KMS-11 (cell line): ENCODE measurements at regions not wholly inside any gene's neighbourhood (a gene's known extent, or its start where the extent isn't known, plus 50 kb on each side); places are given as distances from the start of the nearest gene placed in this dataset.

Experiments used
- H2AFZ ChIP-seq: fragments of 200-600 bp; sonication (generic); 2 replicates; pipeline ENCODE4 v1.6.1; 2016; ENCODE audit warnings: antibody characterized with exemption, mixed run types, low read depth
- H3K27ac ChIP-seq: fragments of 200-600 bp; sonication (generic); 2 replicates; pipeline ENCODE4 v1.6.1; 2016; ENCODE audit warnings: mild to moderate bottlenecking, mixed run types
- H3K27me3 ChIP-seq: fragments of 200-600 bp; sonication (generic); 2 replicates; pipeline ENCODE4 v1.6.1; 2017; ENCODE audit warnings: mild to moderate bottlenecking, low read depth, mixed run types, moderate library complexity; ENCODE audit not compliant: insufficient read depth
- H3K36me3 ChIP-seq: fragments of 200-600 bp; sonication (generic); 2 replicates; pipeline ENCODE4 v1.6.1; 2017; ENCODE audit warnings: mild to moderate bottlenecking, mixed run types; ENCODE audit not compliant: insufficient read depth
- H3K4me1 ChIP-seq: fragments of 200-600 bp; sonication (generic); 2 replicates; pipeline ENCODE4 v1.6.1; 2016; ENCODE audit warnings: mild to moderate bottlenecking, low read depth, mixed run types; ENCODE audit not compliant: poor library complexity, severe bottlenecking
- H3K4me2 ChIP-seq: fragments of 200-600 bp; sonication (generic); 2 replicates; pipeline ENCODE4 v1.7.0; 2016; ENCODE audit warnings: mild to moderate bottlenecking, mixed run types
- H3K4me3 ChIP-seq: fragments of 200-600 bp; sonication (generic); IDR thresholded peaks from 2 replicates; pipeline ENCODE4 v1.6.1; 2017; ENCODE audit warnings: low read depth, low read length, mixed read lengths; ENCODE audit not compliant: insufficient read depth
- H3K79me2 ChIP-seq: fragments of 200-600 bp; sonication (generic); 2 replicates; pipeline ENCODE4 v1.6.1; 2016; ENCODE audit warnings: low read depth, mixed run types; ENCODE audit not compliant: insufficient read depth
- H3K9ac ChIP-seq: fragments of 200-600 bp; sonication (generic); 2 replicates; pipeline ENCODE4 v1.6.1; 2016; ENCODE audit warnings: mild to moderate bottlenecking, mixed run types
- H4K20me1 ChIP-seq: fragments of 200-600 bp; sonication (generic); 2 replicates; pipeline ENCODE4 v1.6.1; 2016; ENCODE audit warnings: mild to moderate bottlenecking, mixed run types; ENCODE audit not compliant: insufficient read depth
- TF ChIP-seq, protein P1 (sequence below): fragments of 200-600 bp; sonication (generic); conservative IDR thresholded peaks from 2 replicates; pipeline ENCODE4 v1.6.1; 2017; ENCODE audit warnings: low read depth, mild to moderate bottlenecking, antibody characterized with exemption, low read length, moderate library complexity, mixed read lengths

DNA sequence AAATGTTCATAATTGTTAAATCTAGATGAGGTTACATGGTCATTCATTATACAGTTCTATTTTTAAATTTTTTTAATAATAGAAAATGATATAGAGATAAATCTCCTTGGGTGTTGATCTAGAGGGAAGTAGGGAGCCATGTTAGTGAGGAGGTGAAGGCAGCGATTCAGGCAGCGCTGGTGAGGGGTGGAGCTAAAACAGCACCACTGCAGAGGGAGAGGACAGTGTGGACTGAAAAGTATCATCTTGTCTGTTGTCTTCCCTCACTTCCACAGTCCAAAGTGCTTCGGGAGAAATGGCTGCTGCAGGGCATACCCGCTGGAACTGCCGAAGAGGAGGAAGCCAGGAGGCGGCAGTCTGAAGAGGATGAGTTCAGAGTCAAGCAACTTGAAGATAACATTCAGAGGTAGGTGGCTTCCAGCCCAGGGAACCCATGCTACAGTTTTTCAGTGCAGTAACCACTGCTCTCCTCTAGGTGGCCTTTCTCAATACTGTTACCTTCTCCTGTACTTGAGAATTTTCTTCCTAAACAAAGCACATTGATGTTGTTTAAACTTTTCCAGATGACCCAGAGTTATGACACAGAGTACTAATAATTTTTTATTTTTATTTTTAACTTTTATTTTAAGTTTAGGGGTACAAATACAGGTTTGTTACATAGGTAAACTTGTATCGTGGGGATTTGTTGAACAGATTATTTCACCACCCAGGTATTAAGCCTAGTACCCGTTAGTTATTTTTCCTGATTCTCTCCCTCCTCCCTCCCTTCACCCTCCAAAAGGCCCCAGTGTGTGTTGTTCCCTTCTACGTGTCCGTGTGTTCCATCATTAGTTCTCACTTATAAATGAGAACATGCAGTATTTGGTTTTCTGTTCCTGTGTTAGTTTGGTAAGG lies 100.5 kb downstream of the PALM2AKAP2 start:
- Histone ChIP-seq H3K79me2 (no peaks in the 10 kb centered on the region), H3K4me3 (no peak overlapping the region), H2AFZ (no peak overlapping the region)

DNA sequence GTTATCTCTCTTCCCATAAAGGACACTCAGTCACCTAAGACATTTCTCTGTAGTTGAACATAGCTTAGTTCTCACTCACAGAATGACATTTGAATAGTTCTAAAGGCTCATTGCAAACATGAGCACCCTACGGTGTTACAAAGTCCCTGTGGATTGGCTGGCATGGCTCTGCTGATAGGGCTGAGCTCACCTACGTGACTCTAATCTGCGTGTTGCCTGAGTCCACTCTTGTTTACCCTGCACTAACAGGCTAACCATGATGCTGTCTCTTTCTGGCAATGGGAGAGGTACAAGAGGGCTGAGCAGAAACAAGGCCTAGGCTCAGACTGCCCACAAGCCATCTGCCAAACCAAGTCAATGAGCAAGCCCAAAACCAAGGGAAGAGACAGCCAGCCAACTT lies 103.6 kb downstream of the PALM2AKAP2 start:
- H3K27ac ChIP-seq: no peak overlapping the region
- TF ChIP-seq, protein P1, sequence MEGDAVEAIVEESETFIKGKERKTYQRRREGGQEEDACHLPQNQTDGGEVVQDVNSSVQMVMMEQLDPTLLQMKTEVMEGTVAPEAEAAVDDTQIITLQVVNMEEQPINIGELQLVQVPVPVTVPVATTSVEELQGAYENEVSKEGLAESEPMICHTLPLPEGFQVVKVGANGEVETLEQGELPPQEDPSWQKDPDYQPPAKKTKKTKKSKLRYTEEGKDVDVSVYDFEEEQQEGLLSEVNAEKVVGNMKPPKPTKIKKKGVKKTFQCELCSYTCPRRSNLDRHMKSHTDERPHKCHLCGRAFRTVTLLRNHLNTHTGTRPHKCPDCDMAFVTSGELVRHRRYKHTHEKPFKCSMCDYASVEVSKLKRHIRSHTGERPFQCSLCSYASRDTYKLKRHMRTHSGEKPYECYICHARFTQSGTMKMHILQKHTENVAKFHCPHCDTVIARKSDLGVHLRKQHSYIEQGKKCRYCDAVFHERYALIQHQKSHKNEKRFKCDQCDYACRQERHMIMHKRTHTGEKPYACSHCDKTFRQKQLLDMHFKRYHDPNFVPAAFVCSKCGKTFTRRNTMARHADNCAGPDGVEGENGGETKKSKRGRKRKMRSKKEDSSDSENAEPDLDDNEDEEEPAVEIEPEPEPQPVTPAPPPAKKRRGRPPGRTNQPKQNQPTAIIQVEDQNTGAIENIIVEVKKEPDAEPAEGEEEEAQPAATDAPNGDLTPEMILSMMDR: no peak
- no peak overlapping the region for H3K4me3 ChIP-seq
- H3K4me1 ChIP-seq: peaks cover 8% of the 10 kb centered on the region
- no peak overlapping the region for H3K9ac ChIP-seq
- H2AFZ ChIP-seq: no peak overlapping the region
- no peak overlapping the region for H3K4me2 ChIP-seq
- H3K27me3 ChIP-seq: no peaks in the 10 kb centered on the region
- H4K20me1 ChIP-seq: no peaks in the 10 kb centered on the region
- no peaks in the 10 kb centered on the region for H3K36me3 ChIP-seq
- no peaks in the 10 kb centered on the region for H3K79me2 ChIP-seq

More for the DNA sequence above, 100.5 kb downstream of the PALM2AKAP2 start:
- Histone ChIP-seq H3K4me2 (no peak overlapping the region), H3K27ac (no peak overlapping the region), H3K9ac (no peak overlapping the region), H3K4me1 (no peaks in the 10 kb centered on the region), H3K27me3 (no peaks in the 10 kb centered on the region), H4K20me1 (no peaks in the 10 kb centered on the region), H3K36me3 (no peaks in the 10 kb centered on the region)
- TF ChIP-seq, protein P1: peak; percentile 71

DNA sequence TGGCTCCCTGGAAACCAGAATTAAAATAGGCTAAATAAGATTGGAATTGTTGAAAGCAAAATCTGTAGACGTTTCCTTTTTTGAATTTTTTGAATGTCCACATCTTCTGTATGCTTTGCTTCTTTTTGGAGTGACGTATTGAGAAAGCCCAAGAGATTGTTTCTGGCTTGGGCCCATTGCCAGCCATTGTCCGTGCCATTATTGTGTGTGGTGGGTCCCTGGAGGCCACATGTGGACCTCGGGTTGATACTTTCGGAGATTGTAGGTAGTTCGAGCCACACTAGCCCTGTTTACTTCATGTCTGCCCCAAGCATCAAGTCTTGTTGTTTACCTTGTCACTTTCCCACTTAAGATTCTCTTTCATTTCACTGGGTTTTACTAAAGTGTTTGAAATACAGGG lies 106.0 kb downstream of the PALM2AKAP2 start:
- Histone ChIP-seq H4K20me1 (no peaks in the 10 kb centered on the region), H3K9ac (no peak overlapping the region), H3K4me3 (no peak overlapping the region), H3K4me1 (peaks cover 8% of the 10 kb centered on the region), H3K27ac (no peak overlapping the region), H3K79me2 (no peaks in the 10 kb centered on the region), H3K4me2 (no peak overlapping the region), H3K36me3 (no peaks in the 10 kb centered on the region), H2AFZ (no peak overlapping the region), H3K27me3 (no peaks in the 10 kb centered on the region)
- TF ChIP-seq, protein P1: no peak

DNA sequence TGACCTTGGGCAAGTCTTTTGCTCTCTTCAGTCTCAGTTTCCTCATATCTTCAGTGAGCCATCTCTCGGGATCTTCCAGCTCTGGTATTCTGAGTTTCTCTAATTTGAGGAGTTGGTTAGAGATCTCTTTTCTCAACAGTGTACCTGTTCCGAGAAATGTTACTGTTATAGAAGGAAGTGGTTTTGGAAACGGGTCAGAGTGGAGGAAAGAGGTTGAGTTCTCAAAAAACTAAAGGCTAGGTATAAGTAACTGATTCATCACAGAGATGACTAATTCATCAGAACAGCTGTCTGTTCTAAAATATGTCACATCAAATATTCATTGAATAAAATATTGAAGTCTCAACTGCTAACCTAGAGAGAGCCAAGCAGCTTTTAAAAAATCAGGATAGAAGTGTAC lies 106.6 kb downstream of the PALM2AKAP2 start:
- Histone ChIP-seq H3K4me3 (no peak overlapping the region), H3K79me2 (no peaks in the 10 kb centered on the region), H3K36me3 (no peaks in the 10 kb centered on the region), H3K27ac (no peak overlapping the region), H3K27me3 (no peaks in the 10 kb centered on the region), H3K4me2 (no peak overlapping the region), H4K20me1 (no peaks in the 10 kb centered on the region), H2AFZ (no peak overlapping the region), H3K4me1 (peaks cover 8% of the 10 kb centered on the region), H3K9ac (no peak overlapping the region)
- TF ChIP-seq, protein P1: no peak
